Breast epithelium (tissue), 4 donors: ENCODE measurements at regions not wholly inside any gene's neighbourhood (a gene's known extent, or its start where the extent isn't known, plus 50 kb on each side); places are given as distances from the start of the nearest gene placed in this dataset.

Experiments used
- DNase-seq, 2 donors: peaks; one replicate each; pipeline ENCODE4 v3.0.0-alpha.2; 2019; ENCODE audit warnings: low spot score in 2 of 2
- H3K27ac ChIP-seq, 2 donors: fragments of 200-600 bp; sonication (generic) in 1 of 2; one replicate each; pipeline ENCODE4 v1.5.1; 2016 to 2019; ENCODE audit warnings: mild to moderate bottlenecking in 1 of 2
- H3K27me3 ChIP-seq, 2 donors: fragments of 200-600 bp; sonication (generic) in 1 of 2; one replicate each; pipeline versions ENCODE4 v1.5.1 to v1.6.0; 2017 to 2019; ENCODE audit warnings: control low read depth in 1 of 2, mild to moderate bottlenecking in 1 of 2
- H3K36me3 ChIP-seq: fragments of 200-600 bp; one replicate; pipeline ENCODE4 v1.5.1; 2019
- H3K4me1 ChIP-seq, 2 donors: fragments of 200-600 bp; sonication (generic); one replicate each; pipeline ENCODE4 v1.5.1; 2016 to 2019; ENCODE audit warnings: control low read depth in 1 of 2
- H3K4me3 ChIP-seq, 3 donors: fragments of 200-600 bp; sonication (generic); 1 replicate in 2 of 3; 2 replicates in 1 of 3; pipeline ENCODE4 v1.5.1; 2016 to 2019; ENCODE audit warnings: mild to moderate bottlenecking in 3 of 3, moderate library complexity in 2 of 3
- H3K9me3 ChIP-seq, 2 donors: fragments of 200-600 bp; sonication (generic) in 1 of 2; one replicate each; pipeline ENCODE4 v1.5.1; 2016 to 2019; ENCODE audit warnings: control low read depth in 1 of 2
- CTCF ChIP-seq, 3 donors: fragments of 450-650 bp; IDR thresholded peaks; one replicate each; pipeline ENCODE4 v1.5.1; 2016 to 2017; ENCODE audit warnings: antibody characterized with exemption in 3 of 3, mild to moderate bottlenecking in 3 of 3, moderate library complexity in 3 of 3
- POLR2A ChIP-seq: fragments of 450-650 bp; IDR thresholded peaks from one replicate; pipeline ENCODE4 v1.6.1; 2016; ENCODE audit warnings: antibody characterized with exemption, mild to moderate bottlenecking, moderate library complexity
- POLR2AphosphoS5 ChIP-seq, 3 donors: sonication (generic); formaldehyde crosslinking; IDR thresholded peaks; one replicate each; pipeline ENCODE4 v1.6.1; 2017; ENCODE audit warnings: antibody characterized with exemption in 3 of 3
- intact Hi-C: fragments of 100-400 bp; cut with DNase I; formaldehyde crosslinking; loops from one replicate; pipeline ENCODE4 v1.15.1; 2023; ENCODE audit warnings: low total_unique reads

- TF ChIP-seq POLR2AphosphoS5 (IDR thresholded peaks at IDR 0.05) (no peak), CTCF (IDR thresholded peaks at IDR 0.05) (no peak), POLR2A (no peak)
- Histone ChIP-seq H3K4me3 (no peak overlapping the region), H3K36me3 (no peaks in the 10 kb centered on the region), H3K9me3 (no peaks in the 10 kb centered on the region), H3K27ac (peak overlapping the region; percentile 43 to 56), H3K4me1 (no peaks in the 10 kb centered on the region), H3K27me3 (no peaks in the 10 kb centered on the region)
- DNase-seq = no peak
- intact Hi-C loops = no loop called here
These were observed 248.0 kb upstream of the THBS1 start for GRCh38 chr15:39332846-39333245.

- H3K4me1 ChIP-seq = no peaks in the 10 kb centered on the region
- H3K9me3 ChIP-seq = no peaks in the 10 kb centered on the region
- peak overlapping the region in 1 of 2 donors; percentile 0 for H3K27ac ChIP-seq
- TF ChIP-seq POLR2A = no peak
- no peak for TF ChIP-seq CTCF (IDR thresholded peaks at IDR 0.05)
- no peak for TF ChIP-seq POLR2AphosphoS5 (IDR thresholded peaks at IDR 0.05)
- no peak for DNase-seq
- no peaks in the 10 kb centered on the region for H3K27me3 ChIP-seq
- H3K4me3 ChIP-seq = no peak overlapping the region
- intact Hi-C loops = no loop called here
- no peaks in the 10 kb centered on the region for H3K36me3 ChIP-seq
These were observed 247.5 kb upstream of the THBS1 start for GRCh38 chr15:39333393-39333792.

GRCh38 chr15:39333896-39334295 lies 247.0 kb upstream of the THBS1 start:
- Histone ChIP-seq H3K27ac (no peak overlapping the region), H3K27me3 (no peaks in the 10 kb centered on the region), H3K4me1 (no peaks in the 10 kb centered on the region), H3K4me3 (no peak overlapping the region), H3K36me3 (no peaks in the 10 kb centered on the region), H3K9me3 (no peaks in the 10 kb centered on the region)
- no peak for DNase-seq
- intact Hi-C loops = no loop called here
- TF ChIP-seq CTCF (IDR thresholded peaks at IDR 0.05) (no peak), POLR2AphosphoS5 (IDR thresholded peaks at IDR 0.05) (no peak), POLR2A (no peak)

GRCh38 chr15:39336926-39337325 lies 244.0 kb upstream of the THBS1 start:
- intact Hi-C loops = no loop called here
- DNase-seq = no peak
- no peak overlapping the region for H3K27ac ChIP-seq
- no peak overlapping the region for H3K4me3 ChIP-seq
- H3K36me3 ChIP-seq = no peaks in the 10 kb centered on the region
- no peaks in the 10 kb centered on the region for H3K27me3 ChIP-seq
- peaks cover 0 to under 1% of the 10 kb centered on the region in 2 donors for H3K9me3 ChIP-seq
- TF ChIP-seq POLR2AphosphoS5 (IDR thresholded peaks at IDR 0.05) = no peak
- TF ChIP-seq POLR2A = no peak
- no peak for TF ChIP-seq CTCF (IDR thresholded peaks at IDR 0.05)
- H3K4me1 ChIP-seq = no peaks in the 10 kb centered on the region

- Histone ChIP-seq H3K36me3 (no peaks in the 10 kb centered on the region), H3K9me3 (peaks cover 0 to 12% of the 10 kb centered on the region in 2 donors), H3K4me1 (no peaks in the 10 kb centered on the region), H3K4me3 (no peak overlapping the region), H3K27ac (no peak overlapping the region), H3K27me3 (no peaks in the 10 kb centered on the region)
- intact Hi-C loops = no loop called here
- peak in 1 of 2 donors; percentile 31 for DNase-seq
- TF ChIP-seq CTCF (IDR thresholded peaks at IDR 0.05) (no peak), POLR2A (no peak), POLR2AphosphoS5 (IDR thresholded peaks at IDR 0.05) (no peak)
These were observed 242.6 kb upstream of the THBS1 start for GRCh38 chr15:39338251-39338650.
